Brain microvascular endothelial cell (primary cell): ENCODE measurements at regions not wholly inside any gene's neighbourhood (a gene's known extent, or its start where the extent isn't known, plus 50 kb on each side); places are given as distances from the start of the nearest gene placed in this dataset.

Source experiments
- DNase-seq: peaks from one replicate; pipeline ENCODE4 v3.0.0-alpha.2; 2020
- H3K27ac ChIP-seq: fragments of 250-450 bp; sonication (Bioruptor Pico); 2 replicates; pipeline ENCODE4 v1.5.1; 2020; ENCODE audit warnings: mild to moderate bottlenecking, moderate library complexity
- H3K27me3 ChIP-seq: fragments of 250-450 bp; sonication (Bioruptor Pico); replicated peaks from 2 replicates; pipeline ENCODE4 v1.5.1; 2020; ENCODE audit warnings: mild to moderate bottlenecking
- H3K36me3 ChIP-seq: fragments of 250-450 bp; sonication (Bioruptor Pico); replicated peaks from 2 replicates; pipeline ENCODE4 v1.5.1; 2020; ENCODE audit warnings: mild to moderate bottlenecking
- H3K4me3 ChIP-seq: 2 replicates; pipeline ENCODE4 v1.5.1; 2011; ENCODE audit warnings: low read depth, mild to moderate bottlenecking, control low read depth, low read length, moderate library complexity
- in situ Hi-C: cut with HindIII; loops from 2 replicates; pipeline ENCODE4 v1.10.0; 2017; ENCODE audit warnings: low sequenced_read_pairs, low pct_ligation_motif_present
- TF ChIP-seq, protein P1 (sequence below): IDR thresholded peaks from 2 replicates; pipeline ENCODE4 v1.5.1; 2011; ENCODE audit warnings: low read depth, mild to moderate bottlenecking, moderate library complexity, low read length, control low read depth, inconsistent platforms; ENCODE audit errors: missing control alignments

- H3K27ac ChIP-seq, result no peak overlapping the region
- no peaks in the 10 kb centered on the region for H3K27me3 ChIP-seq
- no peak overlapping the region for H3K4me3 ChIP-seq
- no peak for DNase-seq
- in situ Hi-C loops, result no loop called here
- no peaks in the 10 kb centered on the region for H3K36me3 ChIP-seq
- TF ChIP-seq, protein P1, sequence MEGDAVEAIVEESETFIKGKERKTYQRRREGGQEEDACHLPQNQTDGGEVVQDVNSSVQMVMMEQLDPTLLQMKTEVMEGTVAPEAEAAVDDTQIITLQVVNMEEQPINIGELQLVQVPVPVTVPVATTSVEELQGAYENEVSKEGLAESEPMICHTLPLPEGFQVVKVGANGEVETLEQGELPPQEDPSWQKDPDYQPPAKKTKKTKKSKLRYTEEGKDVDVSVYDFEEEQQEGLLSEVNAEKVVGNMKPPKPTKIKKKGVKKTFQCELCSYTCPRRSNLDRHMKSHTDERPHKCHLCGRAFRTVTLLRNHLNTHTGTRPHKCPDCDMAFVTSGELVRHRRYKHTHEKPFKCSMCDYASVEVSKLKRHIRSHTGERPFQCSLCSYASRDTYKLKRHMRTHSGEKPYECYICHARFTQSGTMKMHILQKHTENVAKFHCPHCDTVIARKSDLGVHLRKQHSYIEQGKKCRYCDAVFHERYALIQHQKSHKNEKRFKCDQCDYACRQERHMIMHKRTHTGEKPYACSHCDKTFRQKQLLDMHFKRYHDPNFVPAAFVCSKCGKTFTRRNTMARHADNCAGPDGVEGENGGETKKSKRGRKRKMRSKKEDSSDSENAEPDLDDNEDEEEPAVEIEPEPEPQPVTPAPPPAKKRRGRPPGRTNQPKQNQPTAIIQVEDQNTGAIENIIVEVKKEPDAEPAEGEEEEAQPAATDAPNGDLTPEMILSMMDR, result no peak
These were observed 74.8 kb downstream of the IRX6 start for GRCh38 chr16:55398762-55399161.

GRCh38 chr16:55399911-55400310 is 75.9 kb downstream of the IRX6 start:
- TF ChIP-seq, protein P1, result no peak
- in situ Hi-C loops, result no loop called here
- no peak for DNase-seq
- H3K27ac ChIP-seq, result no peak overlapping the region
- no peaks in the 10 kb centered on the region for H3K27me3 ChIP-seq
- no peaks in the 10 kb centered on the region for H3K36me3 ChIP-seq
- no peak overlapping the region for H3K4me3 ChIP-seq

- Histone ChIP-seq H3K27me3 (no peaks in the 10 kb centered on the region), H3K36me3 (no peaks in the 10 kb centered on the region), H3K27ac (no peak overlapping the region), H3K4me3 (no peak overlapping the region)
- in situ Hi-C loops, result no loop called here
- TF ChIP-seq, protein P1, result no peak
- DNase-seq, result no peak
These were observed 77.0 kb downstream of the IRX6 start for GRCh38 chr16:55401046-55401445.

DNA sequence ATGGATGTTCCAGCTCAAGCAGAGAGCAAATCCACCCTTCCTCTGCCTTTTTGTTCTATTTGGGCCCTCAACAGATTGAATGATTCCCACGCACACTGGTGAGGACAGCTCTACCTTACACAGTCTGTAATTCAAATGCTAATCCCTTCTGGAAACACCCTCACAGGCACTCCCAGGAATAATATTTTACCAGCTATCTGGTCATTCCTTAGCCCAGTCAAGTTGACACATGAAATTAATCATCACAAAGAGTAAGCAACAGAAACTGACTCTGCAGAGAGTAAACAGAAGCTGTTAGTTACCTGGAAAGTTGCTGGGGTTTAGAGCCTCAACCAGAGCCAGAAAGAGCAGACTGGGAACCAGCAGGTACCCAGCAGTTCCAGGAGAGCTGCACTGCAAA is 75.5 kb upstream of the MMP2 start:
- in situ Hi-C loops, result no loop called here
- Histone ChIP-seq H3K4me3 (no peak overlapping the region), H3K36me3 (no peaks in the 10 kb centered on the region), H3K27me3 (no peaks in the 10 kb centered on the region), H3K27ac (no peak overlapping the region)
- TF ChIP-seq, protein P1, result no peak
- no peak for DNase-seq

DNA sequence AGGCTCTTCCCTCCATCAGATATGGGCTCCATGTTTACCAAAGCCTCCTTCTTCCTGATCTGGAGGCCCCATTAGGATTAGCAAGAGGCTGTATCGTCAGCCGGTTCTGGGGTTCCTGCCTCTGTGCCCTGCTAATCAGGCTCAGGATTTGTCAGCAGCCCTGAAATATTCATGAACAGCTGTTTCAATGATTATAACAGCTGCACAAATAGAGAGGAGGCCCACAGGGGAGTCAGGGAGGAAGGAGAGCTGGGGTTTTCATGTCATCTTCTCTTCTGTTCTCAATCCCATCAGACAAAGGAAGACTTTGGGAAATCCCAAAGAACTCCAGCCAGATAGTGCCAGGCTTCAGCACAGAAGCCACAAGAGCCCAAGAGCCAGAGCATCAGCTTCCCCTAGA is 72.3 kb upstream of the MMP2 start:
- TF ChIP-seq, protein P1, result no peak
- DNase-seq, result no peak
- Histone ChIP-seq H3K27ac (no peak overlapping the region), H3K36me3 (no peaks in the 10 kb centered on the region), H3K27me3 (no peaks in the 10 kb centered on the region), H3K4me3 (no peak overlapping the region)
- in situ Hi-C loops, result no loop called here

GRCh38 chr16:55408661-55409060 is 70.3 kb upstream of the MMP2 start:
- H3K36me3 ChIP-seq, result no peaks in the 10 kb centered on the region
- no peak for DNase-seq
- TF ChIP-seq, protein P1, result no peak
- no peak overlapping the region for H3K27ac ChIP-seq
- in situ Hi-C loops, result no loop called here
- H3K27me3 ChIP-seq, result no peaks in the 10 kb centered on the region
- H3K4me3 ChIP-seq, result no peak overlapping the region
